Astrocyte of the cerebellum (primary cell): ENCODE measurements at regions not wholly inside any gene's neighbourhood (a gene's known extent, or its start where the extent isn't known, plus 50 kb on each side); places are given as distances from the start of the nearest gene placed in this dataset.

Experiments
- DNase-seq: peaks from one replicate; pipeline ENCODE4 v3.0.0-alpha.2; 2011; ENCODE audit warnings: low read depth
- H3K4me3 ChIP-seq: 2 replicates; pipeline ENCODE4 v1.5.1; 2011; ENCODE audit warnings: mild to moderate bottlenecking, low read depth, low read length, moderate library complexity
- CTCF ChIP-seq: IDR thresholded peaks from 2 replicates; pipeline ENCODE4 v1.5.1; 2012; ENCODE audit warnings: low read length, low read depth, moderate library complexity, mild to moderate bottlenecking; ENCODE audit errors: missing control alignments
- in situ Hi-C: cut with HindIII; loops from 2 replicates; pipeline ENCODE4 v1.10.0; 2017; ENCODE audit warnings: low sequenced_read_pairs

- in situ Hi-C loops = no loop called here
- no peak for TF ChIP-seq CTCF
- peak; percentile 43 for DNase-seq
- H3K4me3 ChIP-seq = no peak overlapping the region
Measured at GRCh38 chr3:34929036-34929435, 710.3 kb upstream of the ARPP21 start.

- H3K4me3 ChIP-seq = no peak overlapping the region
- DNase-seq = no peak
- no peak for TF ChIP-seq CTCF
- in situ Hi-C loops = no loop called here
Measured at GRCh38 chr3:34934660-34935059, 704.7 kb upstream of the ARPP21 start.

DNA sequence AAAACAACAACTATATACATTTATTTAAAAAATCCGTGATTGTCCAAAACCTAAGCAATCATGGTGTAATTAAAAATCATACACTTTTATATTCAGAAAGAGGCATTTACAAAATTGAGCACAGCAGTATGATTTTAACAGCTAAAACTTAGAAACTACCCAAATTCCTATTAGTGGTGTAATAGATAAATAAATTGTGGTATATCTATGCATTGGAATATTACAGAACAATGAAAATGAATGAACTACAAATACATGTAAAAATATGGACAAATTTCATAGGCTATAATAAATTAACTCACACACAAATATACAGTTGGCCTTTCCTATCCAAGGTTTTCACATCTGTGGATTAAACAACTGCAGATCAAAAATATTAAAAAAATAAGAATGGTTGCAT lies 700.5 kb upstream of the ARPP21 start:
- no peak overlapping the region for H3K4me3 ChIP-seq
- no peak for TF ChIP-seq CTCF
- in situ Hi-C loops = no loop called here
- no peak for DNase-seq

- TF ChIP-seq CTCF = no peak
- DNase-seq = no peak
- in situ Hi-C loops = no loop called here
- H3K4me3 ChIP-seq = no peak overlapping the region
Measured at GRCh38 chr3:34942256-34942655, 697.1 kb upstream of the ARPP21 start.

DNA sequence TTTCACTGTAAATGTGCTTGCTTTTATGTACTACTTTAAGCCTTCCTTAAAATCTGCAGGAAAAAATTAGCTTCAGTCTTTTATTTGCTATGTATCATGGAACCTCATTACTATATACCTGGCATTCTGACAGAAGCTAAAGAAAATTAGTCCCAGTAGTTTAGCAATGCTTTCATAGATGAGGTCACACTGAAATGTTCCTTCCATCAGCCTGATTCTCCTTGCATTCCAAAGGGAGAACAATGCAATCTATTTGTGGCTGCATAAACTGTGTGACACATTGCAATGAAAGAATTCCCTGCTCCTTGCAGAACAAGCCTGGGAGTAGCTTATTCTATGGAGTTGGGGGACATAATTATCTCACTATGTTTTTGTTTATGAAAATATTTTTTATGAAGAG lies 691.5 kb upstream of the ARPP21 start:
- no peak overlapping the region for H3K4me3 ChIP-seq
- in situ Hi-C loops = no loop called here
- no peak for TF ChIP-seq CTCF
- peak; percentile 94 for DNase-seq

- H3K4me3 ChIP-seq = no peak overlapping the region
- in situ Hi-C loops = no loop called here
- TF ChIP-seq CTCF = no peak
- DNase-seq = peak; percentile 18
Measured at GRCh38 chr3:34948517-34948916, 690.8 kb upstream of the ARPP21 start.

DNA sequence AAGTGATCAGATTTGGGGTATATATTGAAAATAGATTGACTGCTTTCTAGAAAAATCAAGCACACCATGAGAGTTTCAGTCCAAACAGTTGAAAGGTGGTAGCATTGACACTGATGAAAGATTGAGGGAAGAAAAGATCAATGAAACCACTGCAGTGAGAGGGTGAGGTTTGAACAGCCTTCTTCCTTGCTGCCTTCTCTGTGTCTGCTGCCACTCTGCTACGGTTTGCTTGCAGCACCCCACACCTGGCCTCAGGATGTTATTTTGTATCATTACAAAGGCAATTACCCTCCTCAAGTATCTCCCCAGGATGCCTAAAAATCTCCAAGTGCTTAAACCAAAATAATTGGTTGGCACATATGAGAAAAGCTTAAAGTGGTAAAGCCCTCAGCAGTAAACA lies 683.6 kb upstream of the ARPP21 start:
- no peak for TF ChIP-seq CTCF
- DNase-seq = no peak
- H3K4me3 ChIP-seq = no peak overlapping the region
- in situ Hi-C loops = no loop called here
